Activated CD8-positive, alpha-beta T cell treated with anti-CD3 and anti-CD28 coated beads for 36 hours (primary cell): ENCODE measurements at regions not wholly inside any gene's neighbourhood (a gene's known extent, or its start where the extent isn't known, plus 50 kb on each side); places are given as distances from the start of the nearest gene placed in this dataset.

ENCODE experiments used
- ATAC-seq: fragments of 200-7000 bp; cut with Tn5 transposase; one replicate; pipeline ENCODE4 v1.10.0; 2021; ENCODE audit warnings: mild to moderate bottlenecking, moderate library complexity
- CTCF ChIA-PET: fragments of 350-600 bp; sonication (Branson Sonifier 250); formaldehyde crosslinking; loops from one replicate; lab custom pipeline; 2021; ENCODE audit warnings: antibody characterized with exemption; lab: Charles Lee
- POLR2A ChIA-PET: fragments of 350-600 bp; sonication (Branson Sonifier 250); formaldehyde crosslinking; loops from one replicate; lab custom pipeline; 2021; ENCODE audit warnings: antibody characterized with exemption; lab: Charles Lee
- DNase-seq: peaks from one replicate; pipeline ENCODE4 v3.0.0-alpha.2; 2020
- H3K27ac Mint-ChIP-seq: one replicate; pipeline ENCODE4 v1.8.0; 2021; ENCODE audit warnings: mild to moderate bottlenecking, mixed read lengths
- H3K27me3 Mint-ChIP-seq: one replicate; pipeline ENCODE4 v1.8.0; 2021; ENCODE audit warnings: mixed read lengths
- H3K36me3 Mint-ChIP-seq: one replicate; pipeline ENCODE4 v1.8.0; 2021; ENCODE audit warnings: low read depth, mixed read lengths
- H3K4me1 Mint-ChIP-seq: one replicate; pipeline ENCODE4 v1.8.0; 2021; ENCODE audit warnings: low read depth, mixed read lengths
- H3K4me3 Mint-ChIP-seq: one replicate; pipeline ENCODE4 v1.8.0; 2021; ENCODE audit warnings: mild to moderate bottlenecking, moderate library complexity, mixed read lengths
- H3K9me3 Mint-ChIP-seq: one replicate; pipeline ENCODE4 v1.8.0; 2021; ENCODE audit warnings: mixed read lengths
- CTCF ChIP-seq: fragments of 200-600 bp; IDR thresholded peaks from one replicate; pipeline ENCODE4 v1.8.0; 2022; ENCODE audit warnings: antibody characterized with exemption, mild to moderate bottlenecking
- intact Hi-C: fragments of 100-400 bp; cut with micrococcal nuclease; formaldehyde crosslinking; loops from one replicate; pipeline ENCODE4 v1.10.0; 2022

- no peaks in the 10 kb centered on the region for H3K4me1 Mint-ChIP-seq
- H3K36me3 Mint-ChIP-seq, result no peaks in the 10 kb centered on the region
- H3K27me3 Mint-ChIP-seq, result no peaks in the 10 kb centered on the region
- no peak for DNase-seq
- ATAC-seq, result no peak
- CTCF ChIA-PET, result no interaction called here
- no peak overlapping the region for H3K27ac Mint-ChIP-seq
- intact Hi-C loops, result no loop called here
- POLR2A ChIA-PET, result no interaction called here
- peaks cover 2% of the 10 kb centered on the region for H3K9me3 Mint-ChIP-seq
- TF ChIP-seq CTCF, result no peak
- no peak overlapping the region for H3K4me3 Mint-ChIP-seq
Measured at GRCh38 chr4:180528003-180528402, 1715.2 kb upstream of the TENM3 start.

GRCh38 chr4:180530787-180531186, 1712.4 kb upstream of the TENM3 start:
- no peak overlapping the region for H3K4me3 Mint-ChIP-seq
- ChIA-PET POLR2A (no interaction called here), CTCF (no interaction called here)
- intact Hi-C loops, result no loop called here
- no peaks in the 10 kb centered on the region for H3K4me1 Mint-ChIP-seq
- no peak overlapping the region for H3K27ac Mint-ChIP-seq
- ATAC-seq (no peak), DNase-seq (no peak)
- peaks cover 2% of the 10 kb centered on the region for H3K9me3 Mint-ChIP-seq
- TF ChIP-seq CTCF, result no peak
- H3K27me3 Mint-ChIP-seq, result no peaks in the 10 kb centered on the region
- no peaks in the 10 kb centered on the region for H3K36me3 Mint-ChIP-seq

- no peak for TF ChIP-seq CTCF
- Mint-ChIP-seq H3K27ac (no peak overlapping the region), H3K36me3 (no peaks in the 10 kb centered on the region), H3K9me3 (peaks cover 2% of the 10 kb centered on the region), H3K4me3 (no peak overlapping the region), H3K4me1 (no peaks in the 10 kb centered on the region), H3K27me3 (no peaks in the 10 kb centered on the region)
- intact Hi-C loops, result no loop called here
- CTCF ChIA-PET, result no interaction called here
- ATAC-seq (no peak), DNase-seq (no peak)
- POLR2A ChIA-PET, result no interaction called here
Measured at GRCh38 chr4:180532691-180533090, 1710.5 kb upstream of the TENM3 start.

- ChIA-PET POLR2A (no interaction called here), CTCF (no interaction called here)
- Mint-ChIP-seq H3K4me1 (no peaks in the 10 kb centered on the region), H3K4me3 (no peak overlapping the region), H3K27ac (no peak overlapping the region), H3K36me3 (no peaks in the 10 kb centered on the region), H3K9me3 (no peaks in the 10 kb centered on the region), H3K27me3 (no peaks in the 10 kb centered on the region)
- intact Hi-C loops, result no loop called here
- ATAC-seq (no peak), DNase-seq (no peak)
- no peak for TF ChIP-seq CTCF
Measured at GRCh38 chr4:180538384-180539057, 1704.7 kb upstream of the TENM3 start.

- no peaks in the 10 kb centered on the region for H3K4me1 Mint-ChIP-seq
- no peaks in the 10 kb centered on the region for H3K36me3 Mint-ChIP-seq
- ChIA-PET POLR2A (no interaction called here), CTCF (no interaction called here)
- DNase-seq (no peak), ATAC-seq (no peak)
- no peaks in the 10 kb centered on the region for H3K27me3 Mint-ChIP-seq
- TF ChIP-seq CTCF, result no peak
- H3K9me3 Mint-ChIP-seq, result no peaks in the 10 kb centered on the region
- no peak overlapping the region for H3K27ac Mint-ChIP-seq
- no peak overlapping the region for H3K4me3 Mint-ChIP-seq
- intact Hi-C loops, result no loop called here
Measured at GRCh38 chr4:180539284-180539683, 1703.9 kb upstream of the TENM3 start.
